Esophagus squamous epithelium (tissue), 5 donors: ENCODE measurements at regions not wholly inside any gene's neighbourhood (a gene's known extent, or its start where the extent isn't known, plus 50 kb on each side); places are given as distances from the start of the nearest gene placed in this dataset.

Experiments used
- DNase-seq: peaks from one replicate; lab custom pipeline; 2025; lab: John Stamatoyannopoulos, UW
- H3K27ac ChIP-seq, 4 donors: fragments of 200-600 bp; sonication (generic); one replicate each; pipeline ENCODE4 v1.5.1; 2016 to 2019; ENCODE audit warnings: mild to moderate bottlenecking in 1 of 4
- H3K27me3 ChIP-seq, 4 donors: fragments of 200-600 bp; sonication (generic); 1 replicate in 3 of 4; 2 replicates in 1 of 4; pipeline versions ENCODE4 v1.5.1 to v1.6.0; 2017 to 2021; ENCODE audit warnings: antibody characterized with exemption in 1 of 4
- H3K36me3 ChIP-seq, 3 donors: fragments of 200-600 bp; sonication (generic); one replicate each; pipeline ENCODE4 v1.5.1; 2016 to 2019
- H3K4me1 ChIP-seq, 3 donors: fragments of 200-600 bp; sonication (generic); one replicate each; pipeline ENCODE4 v1.5.1; 2017 to 2019
- H3K4me3 ChIP-seq, 4 donors: fragments of 200-600 bp; sonication (generic); 1 replicate in 3 of 4; 2 replicates in 1 of 4; pipeline ENCODE4 v1.5.1; 2016 to 2019; ENCODE audit warnings: mild to moderate bottlenecking in 2 of 4, moderate library complexity in 1 of 4
- H3K9me3 ChIP-seq, 3 donors: fragments of 200-600 bp; sonication (generic); one replicate each; pipeline ENCODE4 v1.5.1; 2016 to 2019
- CTCF ChIP-seq, 6 experiments: fragments of 450-650 bp in 4 of 6; fragments of 200-600 bp in 2 of 6; sonication (generic) in 2 of 6; IDR thresholded peaks; one replicate each; pipeline ENCODE4 v1.5.1; 2016 to 2019; ENCODE audit warnings: antibody characterized with exemption in 6 of 6, mild to moderate bottlenecking in 4 of 6, moderate library complexity in 4 of 6
- POLR2A ChIP-seq, 4 donors: fragments of 450-650 bp; IDR thresholded peaks; one replicate each; pipeline ENCODE4 v1.6.1; 2017; ENCODE audit warnings: antibody characterized with exemption in 4 of 4, mild to moderate bottlenecking in 4 of 4, moderate library complexity in 3 of 4
- WGBS, 2 donors: methylation state at CpG; one replicate each; pipeline ENCODE4 v1.1.5; 2018; 5-methylcytosine and 5-hydroxymethylcytosine counted together
- intact Hi-C: fragments of 100-400 bp; cut with DNase I; formaldehyde crosslinking; loops from one replicate; pipeline ENCODE4 v1.15.0; 2022
- donor health status: DM: yes; HTN: yes; CAD: no.

GRCh38 chr14:28867571-28867970 is 101.0 kb downstream of the FOXG1 start:
- intact Hi-C loops, result no loop called here
- Histone ChIP-seq H3K4me3 (no peak overlapping the region), H3K27ac (no peak overlapping the region), H3K36me3 (no peaks in the 10 kb centered on the region), H3K9me3 (no peaks in the 10 kb centered on the region), H3K4me1 (no peaks in the 10 kb centered on the region), H3K27me3 (no peaks in the 10 kb centered on the region)
- TF ChIP-seq POLR2A (IDR thresholded peaks at IDR 0.05), result no peak
- TF ChIP-seq CTCF (IDR thresholded peaks at IDR 0.05), result no peak
- no peak for DNase-seq
- WGBS, 2 donors, result 54 to 64% methylated on average over 2 of the region's 2 CpGs

- H3K4me3 ChIP-seq, result no peak overlapping the region
- H3K27me3 ChIP-seq, result no peaks in the 10 kb centered on the region
- no peak overlapping the region for H3K27ac ChIP-seq
- DNase-seq, result no peak
- TF ChIP-seq CTCF (IDR thresholded peaks at IDR 0.05), result no peak
- no peak for TF ChIP-seq POLR2A (IDR thresholded peaks at IDR 0.05)
- 42% methylated on average over 2 of the region's 2 CpGs for WGBS, 2 donors
- no peaks in the 10 kb centered on the region for H3K36me3 ChIP-seq
- no peaks in the 10 kb centered on the region for H3K9me3 ChIP-seq
- H3K4me1 ChIP-seq, result no peaks in the 10 kb centered on the region
- intact Hi-C loops, result no loop called here
Measured at GRCh38 chr14:28870033-28870564, 103.5 kb downstream of the FOXG1 start.

- H3K9me3 ChIP-seq, result no peaks in the 10 kb centered on the region
- no peaks in the 10 kb centered on the region for H3K27me3 ChIP-seq
- no peaks in the 10 kb centered on the region for H3K36me3 ChIP-seq
- H3K4me1 ChIP-seq, result no peaks in the 10 kb centered on the region
- intact Hi-C loops, result no loop called here
- no peak for DNase-seq
- TF ChIP-seq CTCF (IDR thresholded peaks at IDR 0.05) (no peak), POLR2A (IDR thresholded peaks at IDR 0.05) (no peak)
- no peak overlapping the region for H3K4me3 ChIP-seq
- H3K27ac ChIP-seq, result no peak overlapping the region
- whole genome bisulfite sequencing, 2 donors, result 21 to 24% methylated on average over 3 of the region's 3 CpGs
Measured at GRCh38 chr14:28875934-28876571, 109.5 kb downstream of the FOXG1 start.

- H3K4me1 ChIP-seq, result no peaks in the 10 kb centered on the region
- H3K27me3 ChIP-seq, result no peaks in the 10 kb centered on the region
- no peaks in the 10 kb centered on the region for H3K9me3 ChIP-seq
- DNase-seq, result no peak
- no peaks in the 10 kb centered on the region for H3K36me3 ChIP-seq
- H3K27ac ChIP-seq, result no peak overlapping the region
- intact Hi-C loops, result no loop called here
- no peak overlapping the region for H3K4me3 ChIP-seq
- WGBS, 2 donors, result 75 to 82% methylated on average over 4 of the region's 4 CpGs
- no peak for TF ChIP-seq POLR2A (IDR thresholded peaks at IDR 0.05)
- TF ChIP-seq CTCF (IDR thresholded peaks at IDR 0.05), result no peak
Measured at GRCh38 chr14:28876572-28876945, 110.0 kb downstream of the FOXG1 start.

GRCh38 chr14:28877923-28878322 is 111.3 kb downstream of the FOXG1 start:
- TF ChIP-seq CTCF (IDR thresholded peaks at IDR 0.05), result no peak
- no peak for TF ChIP-seq POLR2A (IDR thresholded peaks at IDR 0.05)
- intact Hi-C loops, result no loop called here
- H3K9me3 ChIP-seq, result no peaks in the 10 kb centered on the region
- no peaks in the 10 kb centered on the region for H3K27me3 ChIP-seq
- no peak for DNase-seq
- no peaks in the 10 kb centered on the region for H3K36me3 ChIP-seq
- no peak overlapping the region for H3K4me3 ChIP-seq
- H3K27ac ChIP-seq, result no peak overlapping the region
- H3K4me1 ChIP-seq, result no peaks in the 10 kb centered on the region
